HepG2 (cell line): ENCODE measurements at regions not wholly inside any gene's neighbourhood (a gene's known extent, or its start where the extent isn't known, plus 50 kb on each side); places are given as distances from the start of the nearest gene placed in this dataset.
A peak's percentile ranks its signal among the peaks of the same experiment; 100 is the strongest.

ENCODE experiments used
- HCFC1 ChIP-seq: fragments of 150-350 bp; IDR thresholded peaks from 2 replicates; pipeline ENCODE4 v1.6.1; 2014; ENCODE audit warnings: low read depth, low read length
- HOXA5 ChIP-seq: sonication (generic); formaldehyde crosslinking; IDR thresholded peaks from 2 replicates; pipeline ENCODE4 v1.4.0; 2020; ENCODE audit warnings: missing genetic modification reagents
- MED1 ChIP-seq: sonication (generic); formaldehyde crosslinking; IDR thresholded peaks from 2 replicates; pipeline ENCODE4 v1.4.0; 2020; ENCODE audit warnings: missing genetic modification reagents
- PHB2 ChIP-seq: fragments of 450-650 bp; IDR thresholded peaks from 2 replicates; pipeline ENCODE4 v1.6.1; 2018; ENCODE audit not compliant: partially characterized antibody
- SALL1 ChIP-seq: sonication (generic); formaldehyde crosslinking; IDR thresholded peaks from 2 replicates; pipeline ENCODE4 v1.8.0; 2022; ENCODE audit warnings: mild to moderate bottlenecking, missing genetic modification reagents
- SOX5 ChIP-seq: IDR thresholded peaks from 2 replicates; pipeline ENCODE4 v1.6.1; 2016; ENCODE audit warnings: borderline replicate concordance
- TARDBP ChIP-seq: sonication (generic); formaldehyde crosslinking; IDR thresholded peaks from 2 replicates; pipeline ENCODE4 v1.8.0; 2022; ENCODE audit warnings: mild to moderate bottlenecking, missing genetic modification reagents
- TBX2 ChIP-seq: sonication (generic); formaldehyde crosslinking; IDR thresholded peaks from 2 replicates; pipeline ENCODE4 v1.5.0; 2020; ENCODE audit warnings: missing genetic modification reagents, mild to moderate bottlenecking, borderline replicate concordance
- WIZ ChIP-seq: sonication (generic); formaldehyde crosslinking; IDR thresholded peaks from 2 replicates; pipeline ENCODE4 v1.5.1; 2020; ENCODE audit warnings: mild to moderate bottlenecking, missing genetic modification reagents
- ZKSCAN8 ChIP-seq: IDR thresholded peaks from 2 replicates; pipeline ENCODE4 v1.6.1; 2016; ENCODE audit warnings: borderline replicate concordance, missing genetic modification reagents, missing compliant biosample characterization
- ZNF3 ChIP-seq: IDR thresholded peaks from 2 replicates; pipeline ENCODE4 v1.7.0; 2017; ENCODE audit warnings: inconsistent platforms
- ZNF333 ChIP-seq: sonication (generic); formaldehyde crosslinking; IDR thresholded peaks from 2 replicates; pipeline ENCODE4 v1.4.0; 2020; ENCODE audit warnings: mild to moderate bottlenecking, missing genetic modification reagents, borderline replicate concordance
- ZNF549 ChIP-seq: sonication (generic); formaldehyde crosslinking; IDR thresholded peaks from 2 replicates; pipeline ENCODE4 v1.5.0; 2020; ENCODE audit warnings: missing genetic modification reagents
- ZSCAN9 ChIP-seq: IDR thresholded peaks from 2 replicates; pipeline ENCODE4 v1.6.1; 2016; ENCODE audit warnings: borderline replicate concordance
- TF ChIP-seq, protein P1 (sequence below): sonication (generic); formaldehyde crosslinking; IDR thresholded peaks from 2 replicates; pipeline ENCODE4 v1.5.0; 2020; ENCODE audit warnings: mild to moderate bottlenecking, missing genetic modification reagents
- TF ChIP-seq, protein P2 (sequence below): fragments of 450-650 bp; IDR thresholded peaks from 2 replicates; pipeline ENCODE4 v1.6.1; 2017; ENCODE audit warnings: mild to moderate bottlenecking
- TF ChIP-seq, protein P3 (sequence below): sonication (generic); formaldehyde crosslinking; IDR thresholded peaks from 2 replicates; pipeline ENCODE4 v1.9.0; 2021; ENCODE audit warnings: missing genetic modification reagents, borderline replicate concordance

DNA sequence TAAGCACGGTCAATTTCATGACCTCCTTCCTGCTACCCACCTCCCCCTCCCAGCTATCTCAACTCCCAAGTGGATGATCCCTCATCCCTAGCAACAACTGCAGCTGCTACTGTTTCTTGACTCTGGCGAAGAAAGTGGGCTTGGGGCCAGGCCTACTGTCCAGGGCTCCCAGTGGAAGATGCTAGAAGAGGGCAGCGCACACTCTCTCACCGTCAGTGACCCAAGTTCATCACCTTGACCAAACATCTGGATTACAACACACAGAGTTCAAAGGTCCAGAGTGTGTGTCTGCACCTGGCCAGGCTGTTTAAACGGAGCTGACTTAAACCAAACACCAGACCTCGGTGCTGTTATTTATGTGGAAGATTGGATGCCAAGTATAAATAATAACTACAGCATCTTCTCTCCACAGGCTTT lies 385.6 kb downstream of the SHQ1 start (continued):
- TF ChIP-seq, protein P1, sequence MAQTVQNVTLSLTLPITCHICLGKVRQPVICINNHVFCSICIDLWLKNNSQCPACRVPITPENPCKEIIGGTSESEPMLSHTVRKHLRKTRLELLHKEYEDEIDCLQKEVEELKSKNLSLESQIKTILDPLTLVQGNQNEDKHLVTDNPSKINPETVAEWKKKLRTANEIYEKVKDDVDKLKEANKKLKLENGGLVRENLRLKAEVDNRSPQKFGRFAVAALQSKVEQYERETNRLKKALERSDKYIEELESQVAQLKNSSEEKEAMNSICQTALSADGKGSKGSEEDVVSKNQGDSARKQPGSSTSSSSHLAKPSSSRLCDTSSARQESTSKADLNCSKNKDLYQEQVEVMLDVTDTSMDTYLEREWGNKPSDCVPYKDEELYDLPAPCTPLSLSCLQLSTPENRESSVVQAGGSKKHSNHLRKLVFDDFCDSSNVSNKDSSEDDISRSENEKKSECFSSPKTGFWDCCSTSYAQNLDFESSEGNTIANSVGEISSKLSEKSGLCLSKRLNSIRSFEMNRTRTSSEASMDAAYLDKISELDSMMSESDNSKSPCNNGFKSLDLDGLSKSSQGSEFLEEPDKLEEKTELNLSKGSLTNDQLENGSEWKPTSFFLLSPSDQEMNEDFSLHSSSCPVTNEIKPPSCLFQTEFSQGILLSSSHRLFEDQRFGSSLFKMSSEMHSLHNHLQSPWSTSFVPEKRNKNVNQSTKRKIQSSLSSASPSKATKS (CRISPR knock-in tag) = no peak
- peak; percentile 93 for TF ChIP-seq SALL1 (CRISPR knock-in tag)
- TF ChIP-seq, protein P2, sequence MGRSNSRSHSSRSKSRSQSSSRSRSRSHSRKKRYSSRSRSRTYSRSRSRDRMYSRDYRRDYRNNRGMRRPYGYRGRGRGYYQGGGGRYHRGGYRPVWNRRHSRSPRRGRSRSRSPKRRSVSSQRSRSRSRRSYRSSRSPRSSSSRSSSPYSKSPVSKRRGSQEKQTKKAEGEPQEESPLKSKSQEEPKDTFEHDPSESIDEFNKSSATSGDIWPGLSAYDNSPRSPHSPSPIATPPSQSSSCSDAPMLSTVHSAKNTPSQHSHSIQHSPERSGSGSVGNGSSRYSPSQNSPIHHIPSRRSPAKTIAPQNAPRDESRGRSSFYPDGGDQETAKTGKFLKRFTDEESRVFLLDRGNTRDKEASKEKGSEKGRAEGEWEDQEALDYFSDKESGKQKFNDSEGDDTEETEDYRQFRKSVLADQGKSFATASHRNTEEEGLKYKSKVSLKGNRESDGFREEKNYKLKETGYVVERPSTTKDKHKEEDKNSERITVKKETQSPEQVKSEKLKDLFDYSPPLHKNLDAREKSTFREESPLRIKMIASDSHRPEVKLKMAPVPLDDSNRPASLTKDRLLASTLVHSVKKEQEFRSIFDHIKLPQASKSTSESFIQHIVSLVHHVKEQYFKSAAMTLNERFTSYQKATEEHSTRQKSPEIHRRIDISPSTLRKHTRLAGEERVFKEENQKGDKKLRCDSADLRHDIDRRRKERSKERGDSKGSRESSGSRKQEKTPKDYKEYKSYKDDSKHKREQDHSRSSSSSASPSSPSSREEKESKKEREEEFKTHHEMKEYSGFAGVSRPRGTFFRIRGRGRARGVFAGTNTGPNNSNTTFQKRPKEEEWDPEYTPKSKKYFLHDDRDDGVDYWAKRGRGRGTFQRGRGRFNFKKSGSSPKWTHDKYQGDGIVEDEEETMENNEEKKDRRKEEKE = no peak
- TF ChIP-seq, protein P3, sequence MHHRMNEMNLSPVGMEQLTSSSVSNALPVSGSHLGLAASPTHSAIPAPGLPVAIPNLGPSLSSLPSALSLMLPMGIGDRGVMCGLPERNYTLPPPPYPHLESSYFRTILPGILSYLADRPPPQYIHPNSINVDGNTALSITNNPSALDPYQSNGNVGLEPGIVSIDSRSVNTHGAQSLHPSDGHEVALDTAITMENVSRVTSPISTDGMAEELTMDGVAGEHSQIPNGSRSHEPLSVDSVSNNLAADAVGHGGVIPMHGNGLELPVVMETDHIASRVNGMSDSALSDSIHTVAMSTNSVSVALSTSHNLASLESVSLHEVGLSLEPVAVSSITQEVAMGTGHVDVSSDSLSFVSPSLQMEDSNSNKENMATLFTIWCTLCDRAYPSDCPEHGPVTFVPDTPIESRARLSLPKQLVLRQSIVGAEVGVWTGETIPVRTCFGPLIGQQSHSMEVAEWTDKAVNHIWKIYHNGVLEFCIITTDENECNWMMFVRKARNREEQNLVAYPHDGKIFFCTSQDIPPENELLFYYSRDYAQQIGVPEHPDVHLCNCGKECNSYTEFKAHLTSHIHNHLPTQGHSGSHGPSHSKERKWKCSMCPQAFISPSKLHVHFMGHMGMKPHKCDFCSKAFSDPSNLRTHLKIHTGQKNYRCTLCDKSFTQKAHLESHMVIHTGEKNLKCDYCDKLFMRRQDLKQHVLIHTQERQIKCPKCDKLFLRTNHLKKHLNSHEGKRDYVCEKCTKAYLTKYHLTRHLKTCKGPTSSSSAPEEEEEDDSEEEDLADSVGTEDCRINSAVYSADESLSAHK (CRISPR knock-in tag) = no peak
- TF ChIP-seq MED1 (CRISPR knock-in tag) = peak; percentile 80
- no peak for TF ChIP-seq HCFC1
- TF ChIP-seq ZKSCAN8 (CRISPR knock-in tag) = 0 out of 2 replicates have a peak, but pooled peaks have one; percentile 43
- no peak for TF ChIP-seq HOXA5 (CRISPR knock-in tag)
- no peak for TF ChIP-seq ZNF3 (CRISPR knock-in tag)
- peak; percentile 42; the same call in 1 of the 2 replicates for TF ChIP-seq TARDBP (CRISPR knock-in tag)
- no peak for TF ChIP-seq WIZ (CRISPR knock-in tag)
- no peak for TF ChIP-seq ZNF333 (CRISPR knock-in tag)
- TF ChIP-seq ZNF549 (CRISPR knock-in tag) = no peak; the same call in 1 of the 2 replicates
- peak; percentile 69; the same call in 1 of the 2 replicates for TF ChIP-seq TBX2 (CRISPR knock-in tag)
- TF ChIP-seq SOX5 (CRISPR knock-in tag) = peak; percentile 49; the same call in 1 of the 2 replicates
- peak; percentile 83 for TF ChIP-seq ZSCAN9 (CRISPR knock-in tag)
- no peak for TF ChIP-seq PHB2
